IgD-negative memory B cell (primary cell): ENCODE measurements at regions not wholly inside any gene's neighbourhood (a gene's known extent, or its start where the extent isn't known, plus 50 kb on each side); places are given as distances from the start of the nearest gene placed in this dataset.
A peak's percentile ranks its signal among the peaks of the same experiment; 100 is the strongest.
"Not testable (repeated sequence)": the region's sequence is repeated elsewhere in the genome, so short reads cannot be mapped to it uniquely, and the experiment has no call there.

Experiments used
- H3K27ac Mint-ChIP-seq, 3 donors: one replicate each; pipeline ENCODE4 v1.8.0; 2020 to 2022; ENCODE audit warnings: mild to moderate bottlenecking in 3 of 3, mixed read lengths in 3 of 3, moderate library complexity in 1 of 3
- H3K27me3 Mint-ChIP-seq: one replicate; pipeline ENCODE4 v1.8.0; 2021; ENCODE audit warnings: mixed read lengths
- H3K36me3 Mint-ChIP-seq: one replicate; pipeline ENCODE4 v1.8.0; 2020; ENCODE audit warnings: mild to moderate bottlenecking, mixed read lengths
- H3K4me1 Mint-ChIP-seq, 3 donors: one replicate each; pipeline ENCODE4 v1.8.0; 2020 to 2022; ENCODE audit warnings: mixed read lengths in 3 of 3, mild to moderate bottlenecking in 1 of 3
- H3K4me3 Mint-ChIP-seq, 4 donors: one replicate each; pipeline ENCODE4 v1.8.0; 2020 to 2022; ENCODE audit warnings: mild to moderate bottlenecking in 4 of 4, mixed read lengths in 4 of 4, moderate library complexity in 3 of 4
- H3K9me3 Mint-ChIP-seq, 3 donors: one replicate each; pipeline ENCODE4 v1.8.0; 2020 to 2021; ENCODE audit warnings: mixed read lengths in 3 of 3, mild to moderate bottlenecking in 1 of 3

- Mint-ChIP-seq H3K27me3 (no peaks in the 10 kb centered on the region), H3K4me1 (no peaks in the 10 kb centered on the region), H3K9me3 (peaks cover 0 to 3% (median 1%) of the 10 kb centered on the region in 3 donors), H3K4me3 (no peak overlapping the region), H3K27ac (no peak overlapping the region), H3K36me3 (no peaks in the 10 kb centered on the region)
Observed at GRCh38 chr5:104909803-104910202, 1347.2 kb upstream of the NUDT12 start.

DNA sequence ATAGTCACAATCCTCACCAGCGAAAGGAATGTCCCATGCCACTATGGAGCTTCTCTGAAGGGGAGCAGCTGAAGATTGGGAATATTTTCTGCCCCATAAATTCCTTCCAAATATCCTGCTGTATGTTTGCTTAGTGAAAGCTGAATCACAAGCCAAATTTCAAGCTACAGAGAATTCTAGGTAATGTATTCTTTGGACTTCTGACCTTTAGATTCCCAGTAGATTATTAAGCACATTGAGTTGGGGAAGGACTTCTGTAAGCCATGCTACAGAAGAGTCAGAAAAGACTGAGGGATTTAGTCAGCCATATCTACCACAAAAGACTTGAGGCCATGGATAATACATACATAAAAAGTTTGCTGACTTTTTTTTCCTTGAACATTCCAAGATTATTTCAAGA lies 1342.0 kb upstream of the NUDT12 start:
- Mint-ChIP-seq H3K27me3 (no peaks in the 10 kb centered on the region), H3K4me1 (no peaks in the 10 kb centered on the region), H3K9me3 (peaks cover 0 to 1% (median 0%) of the 10 kb centered on the region in 3 donors), H3K4me3 (no peak overlapping the region), H3K36me3 (no peaks in the 10 kb centered on the region), H3K27ac (no peak overlapping the region)

GRCh38 chr5:104903941-104904340 lies 1341.4 kb upstream of the NUDT12 start:
- Mint-ChIP-seq H3K9me3 (peaks cover 0 to 1% (median 0%) of the 10 kb centered on the region in 3 donors), H3K27ac (no peak overlapping the region), H3K4me1 (no peaks in the 10 kb centered on the region), H3K27me3 (no peaks in the 10 kb centered on the region), H3K4me3 (no peak overlapping the region), H3K36me3 (no peaks in the 10 kb centered on the region)

DNA sequence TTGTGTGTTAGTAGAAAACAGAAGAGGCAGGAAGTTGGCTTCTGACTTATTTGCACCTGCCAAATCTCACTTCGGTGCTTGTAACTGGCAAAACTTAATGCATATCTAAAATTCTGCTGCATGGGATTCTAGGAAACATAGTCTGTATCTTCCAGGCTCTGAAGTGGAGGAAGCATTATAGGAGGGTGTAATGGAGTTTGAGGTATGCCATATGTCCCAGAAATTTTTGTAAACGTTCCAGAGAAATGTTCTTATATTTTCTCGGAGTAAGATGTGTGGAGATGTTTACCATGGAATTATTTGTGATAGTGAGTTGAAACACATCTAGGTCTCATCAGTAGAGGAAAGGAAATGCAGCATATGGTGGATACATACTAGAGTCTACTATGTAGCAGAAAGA lies 1329.0 kb upstream of the NUDT12 start:
- Mint-ChIP-seq H3K9me3 (peaks cover 0 to 8% (median 1%) of the 10 kb centered on the region in 3 donors), H3K27me3 (no peaks in the 10 kb centered on the region), H3K4me3 (no peak overlapping the region), H3K27ac (no peak overlapping the region), H3K4me1 (no peaks in the 10 kb centered on the region), H3K36me3 (no peaks in the 10 kb centered on the region)

GRCh38 chr5:104890767-104891166 lies 1328.2 kb upstream of the NUDT12 start:
- Mint-ChIP-seq H3K27me3 (no peaks in the 10 kb centered on the region), H3K9me3 (peaks cover 0 to 6% (median 1%) of the 10 kb centered on the region in 3 donors), H3K4me3 (no peak overlapping the region), H3K36me3 (no peaks in the 10 kb centered on the region), H3K4me1 (no peaks in the 10 kb centered on the region), H3K27ac (no peak overlapping the region)

- Mint-ChIP-seq H3K27ac (no peak overlapping the region), H3K4me3 (no peak overlapping the region), H3K4me1 (peaks cover 0 to 2% (median 0%) of the 10 kb centered on the region in 3 donors), H3K27me3 (no peaks in the 10 kb centered on the region), H3K36me3 (no peaks in the 10 kb centered on the region), H3K9me3 (peaks cover 0 to 2% (median 0%) of the 10 kb centered on the region in 3 donors)
Observed at GRCh38 chr5:104859437-104859836, 1296.8 kb upstream of the NUDT12 start.

- not testable (repeated sequence) for H3K4me3 Mint-ChIP-seq, H3K27me3 Mint-ChIP-seq, H3K36me3 Mint-ChIP-seq, H3K9me3 Mint-ChIP-seq, H3K4me1 Mint-ChIP-seq
- H3K27ac Mint-ChIP-seq = peak overlapping the region in 1 of 3 donors; percentile 3
Observed at GRCh38 chr5:104852099-104852498, 1289.5 kb upstream of the NUDT12 start.

DNA sequence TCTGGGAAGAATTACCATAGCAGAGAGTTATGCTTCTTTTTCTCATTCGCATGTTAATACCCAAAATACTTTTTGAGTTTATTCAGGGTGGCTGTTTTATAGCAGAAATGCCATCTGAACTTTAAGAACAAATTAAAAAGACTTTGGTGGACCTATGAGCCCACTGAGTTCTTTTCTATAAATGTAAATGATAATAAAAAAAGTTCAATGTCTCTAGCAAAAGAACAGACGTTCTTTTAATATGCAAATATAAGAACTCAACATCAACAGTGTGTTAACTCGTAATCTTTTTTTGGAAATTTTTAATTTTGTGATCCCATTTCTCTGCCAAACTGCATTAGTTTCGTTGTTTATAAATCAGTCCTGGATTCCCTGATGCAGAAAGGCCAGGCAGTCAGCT lies 1283.0 kb upstream of the NUDT12 start:
- Mint-ChIP-seq H3K9me3 (peaks cover 4 to 8% (median 7%) of the 10 kb centered on the region in 3 donors), H3K27me3 (no peaks in the 10 kb centered on the region)

GRCh38 chr5:104843822-104844221 lies 1281.2 kb upstream of the NUDT12 start:
- H3K27ac Mint-ChIP-seq = peak overlapping the region in 1 of 3 donors; percentile 59

More for the DNA sequence above, 1283.0 kb upstream of the NUDT12 start:
- no peaks in the 10 kb centered on the region for H3K4me1 Mint-ChIP-seq
- no peaks in the 10 kb centered on the region for H3K36me3 Mint-ChIP-seq
- H3K27ac Mint-ChIP-seq = no peak overlapping the region
- H3K4me3 Mint-ChIP-seq = no peak overlapping the region

GRCh38 chr5:104840284-104840683 lies 1277.7 kb upstream of the NUDT12 start:
- Mint-ChIP-seq H3K27ac (no peak overlapping the region), H3K4me1 (no peaks in the 10 kb centered on the region), H3K9me3 (peaks cover 2 to 4% (median 4%) of the 10 kb centered on the region in 3 donors), H3K36me3 (no peaks in the 10 kb centered on the region), H3K4me3 (no peak overlapping the region), H3K27me3 (no peaks in the 10 kb centered on the region)

More at GRCh38 chr5:104843822-104844221, 1281.2 kb upstream of the NUDT12 start:
- no peaks in the 10 kb centered on the region for H3K27me3 Mint-ChIP-seq
- H3K36me3 Mint-ChIP-seq = no peaks in the 10 kb centered on the region
- H3K4me3 Mint-ChIP-seq = no peak overlapping the region
- peaks cover 2 to 7% (median 5%) of the 10 kb centered on the region in 3 donors for H3K9me3 Mint-ChIP-seq
- H3K4me1 Mint-ChIP-seq = no peaks in the 10 kb centered on the region

DNA sequence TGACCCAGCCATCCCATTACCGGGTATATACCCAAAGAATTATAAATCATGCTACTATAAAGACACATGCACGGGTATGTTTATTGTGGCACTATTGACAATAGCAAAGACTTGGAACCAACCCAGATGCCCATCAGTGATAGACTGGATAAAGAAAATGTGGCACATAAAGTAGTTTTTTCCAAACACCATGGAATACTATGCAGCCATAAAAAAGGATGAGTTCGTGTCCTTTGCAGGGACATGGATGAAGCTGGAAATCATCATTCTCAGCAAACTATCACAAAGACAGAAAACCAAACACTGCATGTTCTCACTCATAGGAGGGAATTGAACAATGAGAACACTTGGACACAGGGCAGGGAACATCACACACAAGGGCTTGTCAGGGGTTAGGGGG lies 1268.9 kb upstream of the NUDT12 start:
- not testable (repeated sequence) for H3K27me3 Mint-ChIP-seq, H3K9me3 Mint-ChIP-seq, H3K4me3 Mint-ChIP-seq, H3K36me3 Mint-ChIP-seq, H3K4me1 Mint-ChIP-seq, H3K27ac Mint-ChIP-seq

- H3K4me1 Mint-ChIP-seq = no peaks in the 10 kb centered on the region
- H3K27ac Mint-ChIP-seq = no peak overlapping the region
- H3K4me3 Mint-ChIP-seq = no peak overlapping the region
- H3K27me3 Mint-ChIP-seq = no peaks in the 10 kb centered on the region
- H3K9me3 Mint-ChIP-seq = peaks cover 0 to 5% (median 4%) of the 10 kb centered on the region in 3 donors
- no peaks in the 10 kb centered on the region for H3K36me3 Mint-ChIP-seq
Observed at GRCh38 chr5:104821606-104822005, 1259.0 kb upstream of the NUDT12 start.

- Mint-ChIP-seq H3K4me1 (no peaks in the 10 kb centered on the region), H3K9me3 (peaks cover 0 to 8% (median 6%) of the 10 kb centered on the region in 3 donors), H3K27me3 (no peaks in the 10 kb centered on the region), H3K4me3 (no peak overlapping the region), H3K36me3 (no peaks in the 10 kb centered on the region), H3K27ac (no peak overlapping the region)
Observed at GRCh38 chr5:104817127-104817526, 1254.5 kb upstream of the NUDT12 start.

- no peaks in the 10 kb centered on the region for H3K27me3 Mint-ChIP-seq
- H3K4me1 Mint-ChIP-seq = no peaks in the 10 kb centered on the region
- H3K36me3 Mint-ChIP-seq = no peaks in the 10 kb centered on the region
- no peak overlapping the region for H3K4me3 Mint-ChIP-seq
- peaks cover 0 to 15% (median 8%) of the 10 kb centered on the region in 3 donors for H3K9me3 Mint-ChIP-seq
- no peak overlapping the region for H3K27ac Mint-ChIP-seq
Observed at GRCh38 chr5:104815212-104815611, 1252.6 kb upstream of the NUDT12 start.

GRCh38 chr5:104800440-104801048 lies 1238.0 kb upstream of the NUDT12 start:
- H3K4me3 Mint-ChIP-seq = no peak overlapping the region
- no peak overlapping the region for H3K27ac Mint-ChIP-seq
- H3K4me1 Mint-ChIP-seq = no peaks in the 10 kb centered on the region
- H3K27me3 Mint-ChIP-seq = no peaks in the 10 kb centered on the region
- no peaks in the 10 kb centered on the region for H3K36me3 Mint-ChIP-seq
- peaks cover 0 to 14% (median 0%) of the 10 kb centered on the region in 3 donors for H3K9me3 Mint-ChIP-seq

- no peaks in the 10 kb centered on the region for H3K4me1 Mint-ChIP-seq
- no peak overlapping the region for H3K27ac Mint-ChIP-seq
- peaks cover 0 to 2% (median 0%) of the 10 kb centered on the region in 3 donors for H3K9me3 Mint-ChIP-seq
- no peak overlapping the region for H3K4me3 Mint-ChIP-seq
- no peaks in the 10 kb centered on the region for H3K27me3 Mint-ChIP-seq
- H3K36me3 Mint-ChIP-seq = no peaks in the 10 kb centered on the region
Observed at GRCh38 chr5:104793755-104794080, 1231.1 kb upstream of the NUDT12 start.
